Spleen (tissue), 11 donors: ENCODE measurements at regions not wholly inside any gene's neighbourhood (a gene's known extent, or its start where the extent isn't known, plus 50 kb on each side); places are given as distances from the start of the nearest gene placed in this dataset.

Experiments used
- DNase-seq: peaks from one replicate; pipeline ENCODE4 v3.0.0-alpha.2; 2020
- H3K27ac ChIP-seq, 8 donors: fragments of 200-600 bp; sonication (generic) in 7 of 8; 1 replicate in 4 of 8; 2 replicates in 4 of 8; pipeline versions ENCODE4 v1.5.0 to v1.8.0; 2016 to 2021; ENCODE audit warnings: inconsistent platforms in 4 of 8, mild to moderate bottlenecking in 4 of 8, moderate library complexity in 1 of 8
- H3K27me3 ChIP-seq, 7 donors: fragments of 200-600 bp; sonication (generic) in 6 of 7; replicated peaks in 1 of 7; 1 replicate in 4 of 7; 2 replicates in 3 of 7; pipeline versions ENCODE4 v1.5.0 to v1.8.0; 2016 to 2021; ENCODE audit warnings: inconsistent platforms in 3 of 7, mild to moderate bottlenecking in 1 of 7
- H3K36me3 ChIP-seq, 6 donors: fragments of 200-600 bp; sonication (generic) in 5 of 6; 1 replicate in 4 of 6; 2 replicates in 2 of 6; pipeline versions ENCODE4 v1.5.0 to v1.8.0; 2016 to 2021; ENCODE audit warnings: inconsistent platforms in 2 of 6
- H3K4me1 ChIP-seq, 6 donors: fragments of 200-600 bp; sonication (generic) in 5 of 6; 1 replicate in 3 of 6; 2 replicates in 3 of 6; pipeline versions ENCODE4 v1.5.0 to v1.8.0; 2016 to 2021; ENCODE audit warnings: inconsistent platforms in 3 of 6
- H3K4me3 ChIP-seq, 8 donors: fragments of 200-600 bp; sonication (generic) in 7 of 8; 1 replicate in 4 of 8; 2 replicates in 4 of 8; pipeline versions ENCODE4 v1.5.0 to v1.8.0; 2016 to 2021; ENCODE audit warnings: inconsistent platforms in 4 of 8, mild to moderate bottlenecking in 4 of 8, moderate library complexity in 2 of 8
- H3K9me3 ChIP-seq, 8 donors: fragments of 200-600 bp; sonication (generic) in 7 of 8; 1 replicate in 4 of 8; 2 replicates in 4 of 8; pipeline versions ENCODE4 v1.5.0 to v1.8.0; 2016 to 2021; ENCODE audit warnings: inconsistent platforms in 4 of 8
- CTCF ChIP-seq, 11 experiments: fragments of 200-600 bp in 7 of 11; fragments of 450-650 bp in 4 of 11; sonication (generic) in 4 of 11; IDR thresholded peaks in 8 of 11; conservative IDR thresholded peaks in 3 of 11; 1 replicate in 7 of 11; 2 replicates in 4 of 11; pipeline versions ENCODE4 v1.4.0 to v1.8.0; 2016 to 2021; ENCODE audit warnings: antibody characterized with exemption in 11 of 11, inconsistent platforms in 4 of 11, mild to moderate bottlenecking in 1 of 11
- POLR2A ChIP-seq, 3 donors: fragments of 450-650 bp; IDR thresholded peaks; one replicate each; pipeline ENCODE4 v1.5.1; 2017; ENCODE audit warnings: antibody characterized with exemption in 3 of 3, mild to moderate bottlenecking in 1 of 3
- POLR2AphosphoS5 ChIP-seq, 3 donors: sonication (generic); formaldehyde crosslinking; IDR thresholded peaks; one replicate each; pipeline ENCODE4 v1.5.1; 2017; ENCODE audit warnings: antibody characterized with exemption in 3 of 3
- WGBS, 5 donors: extraction: QIAGEN DNeasy Blood & Tissue Kit in 3 of 5; methylation state at CpG; one replicate each; pipeline versions ENCODE4 v1.1.5 to v1.1.7; 2013 to 2018; 5-methylcytosine and 5-hydroxymethylcytosine counted together
- intact Hi-C: fragments of 100-400 bp; cut with DNase I; formaldehyde crosslinking; loops from one replicate; pipeline ENCODE4 v1.15.0; 2023; ENCODE audit warnings: low total_unique reads
- donor health status: healthy with polysubstance abuse.
- donor health status: DM: no; HTN: no; CAD: no; lungs with moderate emphysema.
- donor health status: DM: no; HTN: no; CAD: no.
- donor health status: Bipolar disorder and iron deficiency.
- donor health status: healthy.
- donor health status: DM: no; HTN: no; CAD: no.
- donor health status: DM: yes; HTN: yes; CAD: no.

DNA sequence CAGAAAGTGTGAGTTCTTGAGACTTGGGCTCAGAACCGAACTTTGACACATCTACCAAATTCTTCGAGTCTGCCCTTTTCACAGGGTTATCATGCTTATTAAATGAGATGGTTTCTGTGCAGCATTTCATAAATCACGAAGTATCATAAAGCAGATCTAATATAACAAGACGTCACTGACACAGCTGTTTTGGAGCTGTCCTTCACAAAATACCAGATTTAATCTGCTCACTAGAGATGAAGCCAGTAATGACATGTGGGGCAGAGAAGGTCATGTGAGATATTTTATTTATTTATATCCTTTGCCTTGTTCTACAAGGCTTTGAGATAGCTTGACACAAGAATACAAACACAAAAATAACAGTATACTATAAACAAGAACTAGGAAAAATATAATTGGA lies 127.0 kb downstream of the RPAP3 start:
- Histone ChIP-seq H3K4me1 (no peaks in the 10 kb centered on the region), H3K36me3 (no peaks in the 10 kb centered on the region), H3K27ac (no peak overlapping the region), H3K9me3 (no peaks in the 10 kb centered on the region), H3K27me3 (no peaks in the 10 kb centered on the region), H3K4me3 (no peak overlapping the region)
- intact Hi-C loops, result no loop called here
- no peak for DNase-seq
- no peak for TF ChIP-seq POLR2AphosphoS5 (IDR thresholded peaks at IDR 0.05)
- no peak for TF ChIP-seq CTCF (IDR thresholded peaks at IDR 0.05 in 8 of 11, conservative IDR thresholded peaks at IDR 0.05 in 3 of 11)
- no peak for TF ChIP-seq POLR2A (IDR thresholded peaks at IDR 0.05)
- WGBS, 5 donors, result 77 to 90% (median 79%) methylated on average over 4 of the region's 4 CpGs

- 77 to 85% (median 82%) methylated on average over 7 of the region's 7 CpGs for WGBS, 5 donors
- no peak for DNase-seq
- Histone ChIP-seq H3K27me3 (no peaks in the 10 kb centered on the region), H3K27ac (no peak overlapping the region), H3K4me3 (no peak overlapping the region), H3K9me3 (no peaks in the 10 kb centered on the region), H3K36me3 (no peaks in the 10 kb centered on the region), H3K4me1 (no peaks in the 10 kb centered on the region)
- TF ChIP-seq POLR2A (IDR thresholded peaks at IDR 0.05) (no peak), POLR2AphosphoS5 (IDR thresholded peaks at IDR 0.05) (no peak), CTCF (IDR thresholded peaks at IDR 0.05 in 8 of 11, conservative IDR thresholded peaks at IDR 0.05 in 3 of 11) (no peak)
- intact Hi-C loops, result no loop called here
These were observed 128.4 kb downstream of the RPAP3 start for GRCh38 chr12:47577206-47577989.

DNA sequence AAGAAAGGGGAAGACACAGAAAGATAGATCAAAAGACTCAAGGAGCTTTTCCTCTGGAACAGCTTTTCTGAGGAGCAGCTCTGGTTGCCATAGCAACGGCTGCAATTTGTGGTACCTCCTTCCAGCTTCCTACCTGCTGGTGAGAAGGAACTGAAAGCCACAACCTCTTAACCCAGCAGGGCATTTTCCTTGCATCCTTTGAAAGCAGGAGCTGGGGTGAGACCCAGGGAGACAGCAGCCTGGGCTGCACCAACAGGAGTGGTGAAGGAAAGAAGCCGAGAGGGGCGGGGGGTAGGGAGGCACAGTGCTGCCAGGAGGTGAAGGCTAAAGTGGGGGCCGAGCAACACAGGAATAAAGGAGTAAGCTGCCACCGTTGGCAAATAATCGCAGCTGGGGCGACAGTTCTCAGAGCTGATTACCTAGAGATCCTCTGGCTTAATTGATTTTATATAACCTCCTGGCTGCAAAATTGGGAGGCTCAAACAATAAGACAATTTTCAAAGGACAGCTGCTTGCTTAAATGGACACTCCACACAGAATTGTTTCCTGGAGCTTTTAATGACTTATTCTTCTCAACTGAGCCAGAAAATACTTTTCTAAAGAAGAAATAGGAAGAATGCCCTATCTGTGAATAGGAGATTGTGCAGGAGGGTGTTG lies 129.4 kb downstream of the RPAP3 start:
- Histone ChIP-seq H3K9me3 (no peaks in the 10 kb centered on the region), H3K4me1 (no peaks in the 10 kb centered on the region), H3K4me3 (no peak overlapping the region), H3K36me3 (no peaks in the 10 kb centered on the region), H3K27ac (no peak overlapping the region), H3K27me3 (no peaks in the 10 kb centered on the region)
- no peak for TF ChIP-seq CTCF (IDR thresholded peaks at IDR 0.05 in 8 of 11, conservative IDR thresholded peaks at IDR 0.05 in 3 of 11)
- no peak for TF ChIP-seq POLR2A (IDR thresholded peaks at IDR 0.05)
- no peak for TF ChIP-seq POLR2AphosphoS5 (IDR thresholded peaks at IDR 0.05)
- no peak for DNase-seq
- WGBS, 5 donors, result 59 to 75% (median 74%) methylated on average over 7 of the region's 7 CpGs
- intact Hi-C loops, result no loop called here

GRCh38 chr12:47574252-47575021 lies 131.4 kb downstream of the RPAP3 start:
- H3K4me3 ChIP-seq, result no peak overlapping the region
- intact Hi-C loops, result no loop called here
- no peaks in the 10 kb centered on the region for H3K36me3 ChIP-seq
- DNase-seq, result no peak
- H3K27me3 ChIP-seq, result no peaks in the 10 kb centered on the region
- TF ChIP-seq CTCF (IDR thresholded peaks at IDR 0.05 in 8 of 11, conservative IDR thresholded peaks at IDR 0.05 in 3 of 11) (no peak), POLR2A (IDR thresholded peaks at IDR 0.05) (no peak), POLR2AphosphoS5 (IDR thresholded peaks at IDR 0.05) (no peak)
- H3K27ac ChIP-seq, result no peak overlapping the region
- no peaks in the 10 kb centered on the region for H3K9me3 ChIP-seq
- H3K4me1 ChIP-seq, result no peaks in the 10 kb centered on the region
- 78 to 94% (median 82%) methylated on average over 1 of the region's 1 CpG for WGBS, 5 donors
